ENCODE measurements at regions not wholly inside any gene's neighbourhood (a gene's known extent, or its start where the extent isn't known, plus 50 kb on each side); places are given as distances from the start of the nearest gene placed in this dataset.
"Not testable (repeated sequence)": the region's sequence is repeated elsewhere in the genome, so short reads cannot be mapped to it uniquely, and the experiment has no call there.

GRCh38 chr5:97508864-97509263 is 325.8 kb upstream of the RIOK2 start:
- POLR2A ChIA-PET (ENCODE audit: low non-redundant PET): no interaction called here
- intact Hi-C loops (cut with micrococcal nuclease; ENCODE audit: unreplicated experiment): no loop called here

GRCh38 chr5:97519565-97519964 is 336.5 kb upstream of the RIOK2 start:
- H3K9me3 ChIP-seq (ENCODE audit: low read depth, low read length, poor library complexity, severe bottlenecking); CTCF ChIA-PET; intact Hi-C loops (cut with micrococcal nuclease; ENCODE audit: unreplicated experiment): not testable (repeated sequence)

More at GRCh38 chr5:97508864-97509263, 325.8 kb upstream of the RIOK2 start:
- DNase-seq (ENCODE audit: low spot score): no peak
- Histone ChIP-seq H3K9me3 (ENCODE audit: low read depth, low read length, poor library complexity, severe bottlenecking) (no peaks in the 10 kb centered on the region), H3K27me3 (replicated peaks; ENCODE audit: insufficient read depth, low read depth, low read length, poor library complexity) (no peaks in the 10 kb centered on the region), H3K27ac (ENCODE audit: low read depth, low read length, poor library complexity, severe bottlenecking) (no peak overlapping the region), H3K36me3 (ENCODE audit: insufficient read depth, low read length, poor library complexity, severe bottlenecking) (no peaks in the 10 kb centered on the region), H3K4me1 (ENCODE audit: insufficient read depth, low read length, poor library complexity, severe bottlenecking) (no peaks in the 10 kb centered on the region), H3K4me3 (ENCODE audit: low read depth, low read length, poor library complexity, severe bottlenecking) (no peak overlapping the region)
- no TSS peak for BruUV-seq (replicated peaks)
- CTCF ChIA-PET: no interaction called here
- TF ChIP-seq CTCF (conservative IDR thresholded peaks at IDR 0.05; ENCODE audit: low read depth, low read length) (no peak), EZH2 (IDR thresholded peaks at IDR 0.05; ENCODE audit: borderline replicate concordance, low read depth, low read length, poor library complexity, severe bottlenecking) (no peak)

GRCh38 chr5:97523336-97523735 is 340.3 kb upstream of the RIOK2 start:
- H3K4me1 ChIP-seq (ENCODE audit: insufficient read depth, low read length, poor library complexity, severe bottlenecking); H3K27me3 ChIP-seq (replicated peaks; ENCODE audit: insufficient read depth, low read depth, low read length, poor library complexity); H3K4me3 ChIP-seq (ENCODE audit: low read depth, low read length, poor library complexity, severe bottlenecking); H3K36me3 ChIP-seq (ENCODE audit: insufficient read depth, low read length, poor library complexity, severe bottlenecking); BruUV-seq (replicated peaks); CTCF ChIA-PET; H3K27ac ChIP-seq (ENCODE audit: low read depth, low read length, poor library complexity, severe bottlenecking); DNase-seq (ENCODE audit: low spot score); intact Hi-C loops (cut with micrococcal nuclease; ENCODE audit: unreplicated experiment); POLR2A ChIA-PET (ENCODE audit: low non-redundant PET); H3K9me3 ChIP-seq (ENCODE audit: low read depth, low read length, poor library complexity, severe bottlenecking): not testable (repeated sequence)

More at GRCh38 chr5:97519565-97519964, 336.5 kb upstream of the RIOK2 start:
- BruUV-seq (replicated peaks); POLR2A ChIA-PET (ENCODE audit: low non-redundant PET); H3K36me3 ChIP-seq (ENCODE audit: insufficient read depth, low read length, poor library complexity, severe bottlenecking); H3K4me1 ChIP-seq (ENCODE audit: insufficient read depth, low read length, poor library complexity, severe bottlenecking); H3K27ac ChIP-seq (ENCODE audit: low read depth, low read length, poor library complexity, severe bottlenecking); H3K27me3 ChIP-seq (replicated peaks; ENCODE audit: insufficient read depth, low read depth, low read length, poor library complexity); DNase-seq (ENCODE audit: low spot score); H3K4me3 ChIP-seq (ENCODE audit: low read depth, low read length, poor library complexity, severe bottlenecking): not testable (repeated sequence)

GRCh38 chr5:97525780-97526179 is 342.7 kb upstream of the RIOK2 start:
- intact Hi-C loops (cut with micrococcal nuclease; ENCODE audit: unreplicated experiment): no loop called here
- H3K36me3 ChIP-seq (ENCODE audit: insufficient read depth, low read length, poor library complexity, severe bottlenecking): no peaks in the 10 kb centered on the region

More at GRCh38 chr5:97525780-97526179, 342.7 kb upstream of the RIOK2 start:
- Histone ChIP-seq H3K27me3 (replicated peaks; ENCODE audit: insufficient read depth, low read depth, low read length, poor library complexity) (no peaks in the 10 kb centered on the region), H3K4me3 (ENCODE audit: low read depth, low read length, poor library complexity, severe bottlenecking) (no peak overlapping the region), H3K27ac (ENCODE audit: low read depth, low read length, poor library complexity, severe bottlenecking) (no peak overlapping the region), H3K4me1 (ENCODE audit: insufficient read depth, low read length, poor library complexity, severe bottlenecking) (no peaks in the 10 kb centered on the region), H3K9me3 (ENCODE audit: low read depth, low read length, poor library complexity, severe bottlenecking) (no peaks in the 10 kb centered on the region)
- CTCF ChIA-PET: no interaction called here
- no peak for DNase-seq (ENCODE audit: low spot score)
- no TSS peak for BruUV-seq (replicated peaks)
- POLR2A ChIA-PET (ENCODE audit: low non-redundant PET): no interaction called here
- TF ChIP-seq EZH2 (IDR thresholded peaks at IDR 0.05; ENCODE audit: borderline replicate concordance, low read depth, low read length, poor library complexity, severe bottlenecking): no peak
- TF ChIP-seq CTCF (conservative IDR thresholded peaks at IDR 0.05; ENCODE audit: low read depth, low read length): no peak
